ENCODE measurements at regions not wholly inside any gene's neighbourhood (a gene's known extent, or its start where the extent isn't known, plus 50 kb on each side); places are given as distances from the start of the nearest gene placed in this dataset.

DNA sequence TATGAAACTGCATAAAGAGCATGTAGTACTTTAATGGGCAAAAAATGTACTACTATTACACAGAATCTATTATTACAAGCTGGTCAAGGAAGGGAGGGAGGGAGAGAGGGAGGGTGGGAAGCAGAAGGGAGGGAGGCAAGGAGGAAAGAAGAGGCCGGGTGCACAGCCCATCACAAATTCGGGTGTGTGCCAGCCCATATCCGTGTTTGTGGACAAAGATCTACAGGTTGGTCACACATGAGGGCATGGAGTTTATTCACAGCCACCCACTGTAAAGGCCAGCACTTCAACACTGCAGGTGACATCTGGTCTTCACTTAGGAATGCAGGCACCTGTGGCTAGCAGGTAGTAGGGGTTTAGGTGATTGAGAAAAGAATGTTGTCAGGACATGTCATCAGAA, 352.5 kb upstream of the NBEA start:
- no TSS peak for BruUV-seq (replicated peaks)
- no peaks in the 10 kb centered on the region for H3K9me3 ChIP-seq (ENCODE audit: control insufficient read depth in 1 of 2, insufficient read depth in 1 of 2, low read depth in 1 of 2, low read length in 2 of 2)
- no peaks in the 10 kb centered on the region for H3K79me2 ChIP-seq (ENCODE audit: insufficient read depth, low read length)
- no peaks in the 10 kb centered on the region for H3K27me3 ChIP-seq (ENCODE audit: insufficient read depth, low read length)
- H3K9me2 ChIP-seq (ENCODE audit: insufficient read depth) = no peaks in the 10 kb centered on the region
- intact Hi-C loops (cut with micrococcal nuclease) = no loop called here
- H3K4me1 ChIP-seq (ENCODE audit: control insufficient read depth in 1 of 2, insufficient read depth in 2 of 2, low read length in 2 of 2) = no peaks in the 10 kb centered on the region
- no peak for DNase-seq (ENCODE audit: low read depth, low spot score)
- no peak overlapping the region for H2AFZ ChIP-seq (ENCODE audit: low read depth, low read length, poor library complexity, severe bottlenecking)
- no peak overlapping the region for H3K4me3 ChIP-seq (replicated peaks in 1 of 2; ENCODE audit: low read depth in 1 of 2, low read length in 2 of 2)
- RAD21 ChIA-PET (ENCODE audit: low non-redundant PET in 1 of 2, low total read pairs in 2 of 2, uncharacterized antibody in 2 of 2, unreplicated experiment in 2 of 2) = no interaction called here
- TF ChIP-seq JUND (IDR thresholded peaks at IDR 0.05) (no peak), YY1 (IDR thresholded peaks at IDR 0.05; ENCODE audit: extremely low read depth, insufficient replicate concordance, low read depth, low read length) (no peak), EZH2phosphoT487 (IDR thresholded peaks at IDR 0.05; ENCODE audit: borderline replicate concordance) (no peak), MAX (IDR thresholded peaks at IDR 0.05) (no peak), POLR2A (IDR thresholded peaks at IDR 0.05; ENCODE audit: borderline replicate concordance, extremely low read depth, insufficient read depth, insufficient read length) (no peak), SIN3A (IDR thresholded peaks at IDR 0.05; ENCODE audit: low read depth) (no peak), ZFX (IDR thresholded peaks at IDR 0.05) (no peak), SP1 (IDR thresholded peaks at IDR 0.05; ENCODE audit: low read depth) (no peak), CTCF (IDR thresholded peaks at IDR 0.05 in 2 of 3, conservative IDR thresholded peaks at IDR 0.05 in 1 of 3; ENCODE audit: borderline replicate concordance in 1 of 3, insufficient read depth in 1 of 3, low read depth in 2 of 3, low read length in 2 of 3) (no peak), POLR2AphosphoS5 (IDR thresholded peaks at IDR 0.05; ENCODE audit: low read depth, low read length) (no peak), EZH2 (IDR thresholded peaks at IDR 0.05) (no peak), EGR1 (IDR thresholded peaks at IDR 0.05; ENCODE audit: low read depth) (no peak), RAD21 (IDR thresholded peaks at IDR 0.05; ENCODE audit: low read depth) (no peak), CEBPB (IDR thresholded peaks at IDR 0.05; ENCODE audit: low read depth) (no peak), TCF7L2 (IDR thresholded peaks at IDR 0.05; ENCODE audit: borderline replicate concordance, extremely low read depth, insufficient read depth, insufficient read length) (no peak), SRF (IDR thresholded peaks at IDR 0.05; ENCODE audit: low read depth) (no peak)
- TF ChIP-seq, protein P1, sequence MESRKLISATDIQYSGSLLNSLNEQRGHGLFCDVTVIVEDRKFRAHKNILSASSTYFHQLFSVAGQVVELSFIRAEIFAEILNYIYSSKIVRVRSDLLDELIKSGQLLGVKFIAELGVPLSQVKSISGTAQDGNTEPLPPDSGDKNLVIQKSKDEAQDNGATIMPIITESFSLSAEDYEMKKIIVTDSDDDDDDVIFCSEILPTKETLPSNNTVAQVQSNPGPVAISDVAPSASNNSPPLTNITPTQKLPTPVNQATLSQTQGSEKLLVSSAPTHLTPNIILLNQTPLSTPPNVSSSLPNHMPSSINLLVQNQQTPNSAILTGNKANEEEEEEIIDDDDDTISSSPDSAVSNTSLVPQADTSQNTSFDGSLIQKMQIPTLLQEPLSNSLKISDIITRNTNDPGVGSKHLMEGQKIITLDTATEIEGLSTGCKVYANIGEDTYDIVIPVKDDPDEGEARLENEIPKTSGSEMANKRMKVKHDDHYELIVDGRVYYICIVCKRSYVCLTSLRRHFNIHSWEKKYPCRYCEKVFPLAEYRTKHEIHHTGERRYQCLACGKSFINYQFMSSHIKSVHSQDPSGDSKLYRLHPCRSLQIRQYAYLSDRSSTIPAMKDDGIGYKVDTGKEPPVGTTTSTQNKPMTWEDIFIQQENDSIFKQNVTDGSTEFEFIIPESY (IDR thresholded peaks at IDR 0.05; ENCODE audit: extremely low read depth, insufficient replicate concordance, low read length) = no peak
- TF ChIP-seq, protein P2, sequence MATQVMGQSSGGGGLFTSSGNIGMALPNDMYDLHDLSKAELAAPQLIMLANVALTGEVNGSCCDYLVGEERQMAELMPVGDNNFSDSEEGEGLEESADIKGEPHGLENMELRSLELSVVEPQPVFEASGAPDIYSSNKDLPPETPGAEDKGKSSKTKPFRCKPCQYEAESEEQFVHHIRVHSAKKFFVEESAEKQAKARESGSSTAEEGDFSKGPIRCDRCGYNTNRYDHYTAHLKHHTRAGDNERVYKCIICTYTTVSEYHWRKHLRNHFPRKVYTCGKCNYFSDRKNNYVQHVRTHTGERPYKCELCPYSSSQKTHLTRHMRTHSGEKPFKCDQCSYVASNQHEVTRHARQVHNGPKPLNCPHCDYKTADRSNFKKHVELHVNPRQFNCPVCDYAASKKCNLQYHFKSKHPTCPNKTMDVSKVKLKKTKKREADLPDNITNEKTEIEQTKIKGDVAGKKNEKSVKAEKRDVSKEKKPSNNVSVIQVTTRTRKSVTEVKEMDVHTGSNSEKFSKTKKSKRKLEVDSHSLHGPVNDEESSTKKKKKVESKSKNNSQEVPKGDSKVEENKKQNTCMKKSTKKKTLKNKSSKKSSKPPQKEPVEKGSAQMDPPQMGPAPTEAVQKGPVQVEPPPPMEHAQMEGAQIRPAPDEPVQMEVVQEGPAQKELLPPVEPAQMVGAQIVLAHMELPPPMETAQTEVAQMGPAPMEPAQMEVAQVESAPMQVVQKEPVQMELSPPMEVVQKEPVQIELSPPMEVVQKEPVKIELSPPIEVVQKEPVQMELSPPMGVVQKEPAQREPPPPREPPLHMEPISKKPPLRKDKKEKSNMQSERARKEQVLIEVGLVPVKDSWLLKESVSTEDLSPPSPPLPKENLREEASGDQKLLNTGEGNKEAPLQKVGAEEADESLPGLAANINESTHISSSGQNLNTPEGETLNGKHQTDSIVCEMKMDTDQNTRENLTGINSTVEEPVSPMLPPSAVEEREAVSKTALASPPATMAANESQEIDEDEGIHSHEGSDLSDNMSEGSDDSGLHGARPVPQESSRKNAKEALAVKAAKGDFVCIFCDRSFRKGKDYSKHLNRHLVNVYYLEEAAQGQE (IDR thresholded peaks at IDR 0.05; ENCODE audit: low read depth) = no peak
- TF ChIP-seq, protein P3, sequence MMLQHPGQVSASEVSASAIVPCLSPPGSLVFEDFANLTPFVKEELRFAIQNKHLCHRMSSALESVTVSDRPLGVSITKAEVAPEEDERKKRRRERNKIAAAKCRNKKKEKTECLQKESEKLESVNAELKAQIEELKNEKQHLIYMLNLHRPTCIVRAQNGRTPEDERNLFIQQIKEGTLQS (IDR thresholded peaks at IDR 0.05) = no peak
- CTCF ChIA-PET = no interaction called here
- no peaks in the 10 kb centered on the region for H3K36me3 ChIP-seq (ENCODE audit: control insufficient read depth in 1 of 2, insufficient read depth in 2 of 2, low read length in 2 of 2)
- POLR2A ChIA-PET = no interaction called here
- H4K20me1 ChIP-seq (ENCODE audit: insufficient read depth) = no peaks in the 10 kb centered on the region
- no peak overlapping the region for H3K27ac ChIP-seq (ENCODE audit: low read depth, low read length)
- no peak overlapping the region for H3K4me2 ChIP-seq (ENCODE audit: low read length)
- ATAC-seq = no peak
- H3K9ac ChIP-seq (ENCODE audit: low read length) = no peak overlapping the region
